GM13977 (cell line): ENCODE measurements at regions not wholly inside any gene's neighbourhood (a gene's known extent, or its start where the extent isn't known, plus 50 kb on each side); places are given as distances from the start of the nearest gene placed in this dataset.

Source experiments
- DNase-seq: peaks from one replicate; pipeline ENCODE4 v3.0.0; 2012; ENCODE audit warnings: low spot score
- in situ Hi-C: fragments of 300-500 bp; cut with MboI; formaldehyde crosslinking; loops from one replicate; pipeline ENCODE4 v1.12.0; 2022; ENCODE audit warnings: low sequenced_read_pairs, low pct_unique_long_range_greater_than_20kb, mixed read lengths, inconsistent platforms; ENCODE audit not compliant: unreplicated experiment
- TF ChIP-seq, protein P1 (sequence below): IDR thresholded peaks from 2 replicates; pipeline ENCODE4 v1.5.1; 2012; ENCODE audit warnings: mild to moderate bottlenecking, control low read depth; ENCODE audit not compliant: insufficient read depth; ENCODE audit errors: extremely low read depth, missing control alignments

DNA sequence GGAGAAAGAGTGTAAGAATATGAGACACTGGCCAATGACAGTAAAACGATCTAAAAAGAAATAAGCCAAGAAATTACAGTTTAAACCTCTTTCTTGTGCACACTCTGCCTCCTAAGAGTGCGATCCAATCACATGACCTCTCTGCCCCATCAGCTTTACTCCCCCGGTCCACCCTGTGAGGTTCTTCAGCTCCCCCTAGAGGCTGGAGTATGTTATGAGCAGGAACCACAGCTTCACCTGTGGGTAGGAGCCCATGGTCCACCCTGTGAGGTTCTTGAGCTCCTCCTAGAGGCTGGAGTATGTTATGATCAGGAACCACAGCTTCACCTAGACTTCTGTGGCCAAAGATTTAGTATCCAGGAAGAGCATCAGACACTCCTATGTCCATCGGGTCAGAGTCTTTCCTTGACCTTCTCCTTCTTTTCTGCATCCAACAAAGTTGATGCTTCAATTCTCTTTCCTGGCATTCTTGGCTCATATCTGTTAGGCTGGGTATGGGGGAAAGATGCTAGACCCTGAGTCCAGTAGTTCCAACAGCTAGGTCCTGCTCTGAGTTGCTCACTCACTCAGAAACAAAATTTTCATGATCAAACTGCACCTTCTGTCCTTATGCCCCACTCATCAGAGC, 164.0 kb downstream of the MINAR1 start:
- TF ChIP-seq, protein P1, sequence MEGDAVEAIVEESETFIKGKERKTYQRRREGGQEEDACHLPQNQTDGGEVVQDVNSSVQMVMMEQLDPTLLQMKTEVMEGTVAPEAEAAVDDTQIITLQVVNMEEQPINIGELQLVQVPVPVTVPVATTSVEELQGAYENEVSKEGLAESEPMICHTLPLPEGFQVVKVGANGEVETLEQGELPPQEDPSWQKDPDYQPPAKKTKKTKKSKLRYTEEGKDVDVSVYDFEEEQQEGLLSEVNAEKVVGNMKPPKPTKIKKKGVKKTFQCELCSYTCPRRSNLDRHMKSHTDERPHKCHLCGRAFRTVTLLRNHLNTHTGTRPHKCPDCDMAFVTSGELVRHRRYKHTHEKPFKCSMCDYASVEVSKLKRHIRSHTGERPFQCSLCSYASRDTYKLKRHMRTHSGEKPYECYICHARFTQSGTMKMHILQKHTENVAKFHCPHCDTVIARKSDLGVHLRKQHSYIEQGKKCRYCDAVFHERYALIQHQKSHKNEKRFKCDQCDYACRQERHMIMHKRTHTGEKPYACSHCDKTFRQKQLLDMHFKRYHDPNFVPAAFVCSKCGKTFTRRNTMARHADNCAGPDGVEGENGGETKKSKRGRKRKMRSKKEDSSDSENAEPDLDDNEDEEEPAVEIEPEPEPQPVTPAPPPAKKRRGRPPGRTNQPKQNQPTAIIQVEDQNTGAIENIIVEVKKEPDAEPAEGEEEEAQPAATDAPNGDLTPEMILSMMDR, result peak; percentile 87
- peak; percentile 86 for DNase-seq
- in situ Hi-C loops, result no loop called here

DNA sequence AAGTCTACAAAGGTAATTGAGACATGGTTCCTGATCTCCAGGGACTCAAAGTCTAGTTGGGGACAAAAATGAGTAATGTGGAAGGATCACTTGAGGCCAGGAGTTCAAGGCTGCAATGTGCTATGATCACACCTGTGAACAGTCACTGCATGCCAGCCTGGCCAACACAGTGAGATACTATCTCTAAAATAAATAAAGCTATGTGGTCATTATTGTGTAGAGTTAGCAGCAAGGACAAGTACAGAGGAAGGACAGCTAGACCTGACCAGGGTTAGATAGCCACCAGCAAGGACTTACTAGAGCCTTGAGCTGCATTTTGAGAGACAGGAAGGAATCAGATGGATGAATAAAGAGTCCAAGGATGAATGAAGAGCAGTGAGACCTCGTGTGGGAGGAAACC, 166.5 kb downstream of the MINAR1 start:
- in situ Hi-C loops, result no loop called here
- DNase-seq, result no peak
- TF ChIP-seq, protein P1, result no peak

DNA sequence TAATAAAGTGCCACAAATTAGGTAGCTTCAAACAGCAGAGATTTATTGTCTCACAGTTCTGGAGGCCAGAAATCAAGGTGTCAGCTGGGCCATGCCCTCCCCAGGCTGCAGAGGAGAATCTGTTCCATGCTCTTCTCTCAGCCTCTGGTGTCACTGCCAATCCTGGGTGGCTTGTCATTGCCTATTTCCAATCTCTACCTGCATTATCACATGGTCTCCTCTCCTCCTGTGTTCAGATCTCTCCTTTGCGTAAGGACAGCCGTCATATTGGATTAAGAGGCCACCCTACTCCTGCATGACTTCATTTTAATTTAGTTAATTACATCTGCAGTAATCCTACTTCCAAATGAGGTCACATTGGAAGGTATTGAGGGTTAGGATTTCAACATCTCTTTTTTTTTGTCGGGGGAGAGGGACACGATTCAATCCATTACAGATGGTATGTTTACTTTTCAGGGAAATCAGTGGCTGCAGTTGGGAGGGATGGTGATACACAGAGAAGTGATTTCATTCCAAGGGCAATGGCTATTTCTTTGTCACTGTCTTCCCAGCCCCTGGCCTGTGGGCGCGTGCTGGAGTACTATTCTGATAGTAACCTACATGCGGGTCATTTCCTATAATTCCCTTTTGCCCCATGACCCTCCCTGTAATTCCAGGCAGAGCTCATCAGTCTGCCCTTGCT, 169.4 kb downstream of the MINAR1 start:
- TF ChIP-seq, protein P1, result no peak
- in situ Hi-C loops, result no loop called here
- DNase-seq, result no peak

DNA sequence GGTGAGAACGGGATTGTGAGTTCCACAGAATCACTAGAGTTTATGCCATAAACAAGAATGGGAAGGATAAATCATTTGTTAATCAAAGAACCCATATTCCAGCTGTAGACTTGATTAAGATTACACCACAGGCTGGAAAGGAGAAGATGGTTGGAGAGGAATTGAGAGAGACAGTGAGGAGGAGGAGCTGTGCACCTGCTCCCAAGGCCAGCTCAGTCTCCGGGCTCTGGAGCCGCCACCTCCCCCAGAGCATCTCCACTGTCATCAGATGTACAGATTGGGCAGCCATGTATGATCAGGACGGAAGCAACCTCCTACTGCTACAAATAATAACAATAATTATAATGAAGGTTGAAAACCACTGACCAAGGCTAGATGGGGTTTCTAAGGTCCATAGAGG, 170.0 kb downstream of the MINAR1 start:
- no peak for DNase-seq
- in situ Hi-C loops, result no loop called here
- TF ChIP-seq, protein P1, result no peak

DNA sequence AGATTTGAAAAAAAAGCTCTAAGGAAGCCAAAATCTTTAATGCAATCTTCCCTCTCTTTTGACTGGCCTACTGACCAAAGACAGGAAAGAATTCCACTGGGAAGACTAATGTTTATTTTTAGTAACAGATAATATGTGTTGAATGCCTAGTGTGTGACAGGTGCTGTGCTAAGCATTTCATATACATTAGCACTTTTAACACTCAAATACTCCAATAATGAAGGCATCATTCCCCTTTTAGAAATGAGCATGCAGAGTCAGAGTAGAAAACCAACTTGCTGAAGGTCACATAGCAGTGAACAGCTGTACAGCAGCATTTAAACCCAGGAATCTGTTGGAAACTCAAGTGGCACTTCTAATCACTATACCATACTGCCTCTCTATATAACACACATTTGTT, 170.6 kb downstream of the MINAR1 start:
- no peak for DNase-seq
- in situ Hi-C loops, result no loop called here
- TF ChIP-seq, protein P1, result no peak

DNA sequence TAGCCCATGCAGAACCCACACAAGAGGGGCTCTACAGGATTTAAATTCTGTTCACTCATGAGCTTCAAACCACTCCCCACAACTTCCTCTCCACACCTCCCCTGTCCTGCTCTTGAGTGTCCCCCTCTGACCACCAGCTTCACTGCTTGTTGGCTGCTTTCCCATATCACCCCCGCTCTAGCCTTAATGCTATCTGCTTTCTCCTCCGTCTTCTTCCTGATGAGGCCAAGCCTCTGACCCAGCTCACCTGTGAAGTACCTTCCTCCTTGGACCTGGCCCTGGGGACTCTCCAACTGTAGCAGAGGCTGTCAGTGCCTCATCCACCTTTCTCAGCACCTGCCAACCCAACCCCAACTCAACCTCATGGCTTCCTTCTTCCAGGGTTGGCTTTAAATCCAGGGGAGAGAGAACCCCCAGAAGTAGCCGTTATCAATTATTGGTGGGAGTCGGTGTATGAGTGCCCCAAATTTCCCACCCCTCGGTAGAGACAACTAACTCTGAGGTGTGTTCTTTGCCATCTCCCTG, 174.8 kb downstream of the MINAR1 start:
- TF ChIP-seq, protein P1, result no peak
- DNase-seq, result no peak
- in situ Hi-C loops, result no loop called here
